ENCODE measurements at regions not wholly inside any gene's neighbourhood (a gene's known extent, or its start where the extent isn't known, plus 50 kb on each side); places are given as distances from the start of the nearest gene placed in this dataset.

DNA sequence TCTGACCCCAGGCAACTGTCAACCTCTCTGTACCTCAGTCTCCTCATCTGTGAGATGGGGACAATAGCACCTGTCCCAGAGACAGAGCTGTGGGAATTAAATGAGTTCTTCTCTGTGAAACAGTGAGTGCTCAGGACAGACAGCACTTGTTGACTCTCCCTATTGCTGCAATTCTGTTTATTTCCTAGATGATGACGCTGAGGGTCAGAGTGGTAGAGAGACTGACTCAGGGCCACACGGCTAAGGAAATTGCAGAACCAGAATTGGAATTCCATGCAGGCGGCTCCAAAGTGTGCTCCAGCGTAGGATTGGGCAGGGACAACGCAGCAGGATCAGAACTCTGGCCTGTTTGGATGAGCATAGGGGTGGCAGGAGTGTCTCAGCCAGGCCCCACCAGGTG, 302.2 kb downstream of the C16orf95 start:
- H3K4me3 ChIP-seq (ENCODE audit: low read length): no peak overlapping the region
- H3K4me2 ChIP-seq (ENCODE audit: low read length): no peak overlapping the region
- H4K20me1 ChIP-seq (ENCODE audit: insufficient read depth, low read length): no peaks in the 10 kb centered on the region
- H3K27ac ChIP-seq (ENCODE audit: low read length): no peak overlapping the region
- H3K27me3 ChIP-seq (ENCODE audit: low read depth, low read length): no peaks in the 10 kb centered on the region
- TF ChIP-seq, protein P1, sequence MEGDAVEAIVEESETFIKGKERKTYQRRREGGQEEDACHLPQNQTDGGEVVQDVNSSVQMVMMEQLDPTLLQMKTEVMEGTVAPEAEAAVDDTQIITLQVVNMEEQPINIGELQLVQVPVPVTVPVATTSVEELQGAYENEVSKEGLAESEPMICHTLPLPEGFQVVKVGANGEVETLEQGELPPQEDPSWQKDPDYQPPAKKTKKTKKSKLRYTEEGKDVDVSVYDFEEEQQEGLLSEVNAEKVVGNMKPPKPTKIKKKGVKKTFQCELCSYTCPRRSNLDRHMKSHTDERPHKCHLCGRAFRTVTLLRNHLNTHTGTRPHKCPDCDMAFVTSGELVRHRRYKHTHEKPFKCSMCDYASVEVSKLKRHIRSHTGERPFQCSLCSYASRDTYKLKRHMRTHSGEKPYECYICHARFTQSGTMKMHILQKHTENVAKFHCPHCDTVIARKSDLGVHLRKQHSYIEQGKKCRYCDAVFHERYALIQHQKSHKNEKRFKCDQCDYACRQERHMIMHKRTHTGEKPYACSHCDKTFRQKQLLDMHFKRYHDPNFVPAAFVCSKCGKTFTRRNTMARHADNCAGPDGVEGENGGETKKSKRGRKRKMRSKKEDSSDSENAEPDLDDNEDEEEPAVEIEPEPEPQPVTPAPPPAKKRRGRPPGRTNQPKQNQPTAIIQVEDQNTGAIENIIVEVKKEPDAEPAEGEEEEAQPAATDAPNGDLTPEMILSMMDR (IDR thresholded peaks at IDR 0.05; ENCODE audit: low read depth, low read length): no peak
- no peak for TF ChIP-seq EZH2phosphoT487 (IDR thresholded peaks at IDR 0.05; ENCODE audit: low read depth)
- H3K79me2 ChIP-seq (ENCODE audit: low read length): no peaks in the 10 kb centered on the region
- H3K9me3 ChIP-seq (ENCODE audit: insufficient read depth, low read length): no peaks in the 10 kb centered on the region
- H2AFZ ChIP-seq (ENCODE audit: low read depth, low read length): no peak overlapping the region
- no peak overlapping the region for H3K9ac ChIP-seq (ENCODE audit: low read length)
- H3K36me3 ChIP-seq (replicated peaks; ENCODE audit: low read depth, low read length): no peaks in the 10 kb centered on the region
- H3K4me1 ChIP-seq (ENCODE audit: low read length): no peaks in the 10 kb centered on the region

DNA sequence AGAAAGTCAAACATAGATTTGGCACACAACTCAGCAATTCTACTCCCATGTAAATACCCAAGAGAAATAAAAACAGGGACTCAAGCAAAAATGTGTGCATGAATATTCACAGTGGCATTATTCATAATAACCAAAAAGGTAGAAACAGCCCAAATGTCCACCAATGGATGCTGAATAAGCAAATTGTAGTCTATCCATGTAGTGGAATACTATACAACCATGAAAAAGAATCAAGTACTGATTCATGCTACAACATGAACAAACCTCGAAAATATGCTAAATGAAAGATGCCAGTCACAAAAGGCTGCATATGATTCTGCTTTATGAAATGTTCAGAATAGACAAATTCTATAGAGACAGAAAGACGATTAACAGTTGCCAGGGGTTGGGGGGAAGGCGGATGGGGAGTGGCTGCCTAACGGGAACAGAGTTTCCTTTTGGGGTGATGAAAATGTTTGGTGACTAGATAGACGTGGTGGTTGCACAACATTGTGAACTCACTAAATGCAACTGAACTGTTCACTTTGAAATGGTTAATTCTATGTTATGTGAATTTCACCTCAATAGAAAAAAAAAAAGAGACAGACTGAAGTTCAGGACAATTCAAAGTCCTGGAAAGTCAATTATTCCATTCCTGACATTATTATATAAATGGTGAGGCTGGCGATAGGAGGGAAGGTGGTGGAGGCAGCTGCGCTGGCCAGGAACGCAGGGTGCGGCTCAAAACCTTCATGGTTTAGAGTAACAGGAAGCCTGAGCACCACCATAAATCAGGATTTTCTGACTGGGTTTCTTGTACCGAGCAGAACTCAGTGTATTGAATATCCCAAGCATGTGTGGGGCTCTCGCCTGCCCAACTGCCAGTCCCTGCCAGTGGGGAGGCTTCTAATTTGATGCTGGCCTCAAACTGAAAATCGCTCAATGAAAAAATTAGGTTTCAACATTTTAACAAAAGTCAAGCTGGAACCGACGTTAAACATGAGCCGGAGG, 300.9 kb downstream of the C16orf95 start:
- H4K20me1 ChIP-seq (ENCODE audit: insufficient read depth, low read length): no peaks in the 10 kb centered on the region
- no peaks in the 10 kb centered on the region for H3K36me3 ChIP-seq (replicated peaks; ENCODE audit: low read depth, low read length)
- peaks cover 4% of the 10 kb centered on the region; the same call in 1 of the 2 replicates for H3K27me3 ChIP-seq (ENCODE audit: low read depth, low read length)
- H3K9ac ChIP-seq (ENCODE audit: low read length): no peak overlapping the region
- no peaks in the 10 kb centered on the region for H3K9me3 ChIP-seq (ENCODE audit: insufficient read depth, low read length)
- TF ChIP-seq, protein P1 (IDR thresholded peaks at IDR 0.05; ENCODE audit: low read depth, low read length): no peak
- no peak for TF ChIP-seq EZH2phosphoT487 (IDR thresholded peaks at IDR 0.05; ENCODE audit: low read depth)
- no peak overlapping the region for H3K27ac ChIP-seq (ENCODE audit: low read length)
- H3K4me1 ChIP-seq (ENCODE audit: low read length): no peaks in the 10 kb centered on the region
- no peaks in the 10 kb centered on the region for H3K79me2 ChIP-seq (ENCODE audit: low read length)
- H3K4me2 ChIP-seq (ENCODE audit: low read length): no peak overlapping the region
- H3K4me3 ChIP-seq (ENCODE audit: low read length): no peak overlapping the region
- no peak overlapping the region for H2AFZ ChIP-seq (ENCODE audit: low read depth, low read length)

GRCh38 chr16:87017371-87018012, 299.7 kb downstream of the C16orf95 start:
- no peaks in the 10 kb centered on the region for H3K36me3 ChIP-seq (replicated peaks; ENCODE audit: low read depth, low read length)
- H3K27ac ChIP-seq (ENCODE audit: low read length): no peak overlapping the region
- H2AFZ ChIP-seq (ENCODE audit: low read depth, low read length): no peak overlapping the region
- no peaks in the 10 kb centered on the region for H3K4me1 ChIP-seq (ENCODE audit: low read length)
- no peaks in the 10 kb centered on the region for H3K79me2 ChIP-seq (ENCODE audit: low read length)
- H3K27me3 ChIP-seq (ENCODE audit: low read depth, low read length): peaks cover 4% of the 10 kb centered on the region; the same call in 1 of the 2 replicates
- H4K20me1 ChIP-seq (ENCODE audit: insufficient read depth, low read length): no peaks in the 10 kb centered on the region
- no peak overlapping the region for H3K4me3 ChIP-seq (ENCODE audit: low read length)
- H3K9me3 ChIP-seq (ENCODE audit: insufficient read depth, low read length): no peaks in the 10 kb centered on the region
- H3K4me2 ChIP-seq (ENCODE audit: low read length): no peak overlapping the region
- H3K9ac ChIP-seq (ENCODE audit: low read length): no peak overlapping the region
- TF ChIP-seq, protein P1 (IDR thresholded peaks at IDR 0.05; ENCODE audit: low read depth, low read length): no peak
- no peak for TF ChIP-seq EZH2phosphoT487 (IDR thresholded peaks at IDR 0.05; ENCODE audit: low read depth)

DNA sequence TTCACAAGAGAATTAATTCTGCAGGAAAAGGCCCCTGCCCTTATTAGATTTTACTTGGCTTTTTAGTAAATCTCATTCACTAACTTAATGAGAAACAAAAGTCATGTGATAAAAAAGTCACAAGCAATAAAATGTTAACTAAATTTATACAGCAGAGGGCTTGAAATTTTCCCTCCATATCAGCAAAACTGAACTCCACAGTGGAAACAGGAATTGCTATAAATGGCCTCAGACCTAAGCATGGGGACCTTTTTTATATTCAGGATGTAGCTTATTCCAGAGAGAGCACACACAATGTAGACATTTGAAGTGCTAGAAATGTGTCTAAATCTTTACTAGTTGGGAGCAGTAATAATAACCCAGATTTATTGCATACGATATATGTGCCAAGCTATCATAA, 291.5 kb downstream of the C16orf95 start:
- no peak overlapping the region for H2AFZ ChIP-seq (ENCODE audit: low read depth, low read length)
- no peak overlapping the region for H3K27ac ChIP-seq (ENCODE audit: low read length)
- H3K9me3 ChIP-seq (ENCODE audit: insufficient read depth, low read length): no peaks in the 10 kb centered on the region
- no peaks in the 10 kb centered on the region for H4K20me1 ChIP-seq (ENCODE audit: insufficient read depth, low read length)
- H3K9ac ChIP-seq (ENCODE audit: low read length): no peak overlapping the region
- H3K4me1 ChIP-seq (ENCODE audit: low read length): no peaks in the 10 kb centered on the region
- H3K4me2 ChIP-seq (ENCODE audit: low read length): no peak overlapping the region
- no peak for TF ChIP-seq EZH2phosphoT487 (IDR thresholded peaks at IDR 0.05; ENCODE audit: low read depth)
- TF ChIP-seq, protein P1 (IDR thresholded peaks at IDR 0.05; ENCODE audit: low read depth, low read length): no peak
- no peaks in the 10 kb centered on the region for H3K79me2 ChIP-seq (ENCODE audit: low read length)
- no peaks in the 10 kb centered on the region; the same call in 1 of the 2 replicates for H3K27me3 ChIP-seq (ENCODE audit: low read depth, low read length)
- no peak overlapping the region for H3K4me3 ChIP-seq (ENCODE audit: low read length)
- no peaks in the 10 kb centered on the region for H3K36me3 ChIP-seq (replicated peaks; ENCODE audit: low read depth, low read length)
